ENCODE measurements at regions not wholly inside any gene's neighbourhood (a gene's known extent, or its start where the extent isn't known, plus 50 kb on each side); places are given as distances from the start of the nearest gene placed in this dataset.

DNA sequence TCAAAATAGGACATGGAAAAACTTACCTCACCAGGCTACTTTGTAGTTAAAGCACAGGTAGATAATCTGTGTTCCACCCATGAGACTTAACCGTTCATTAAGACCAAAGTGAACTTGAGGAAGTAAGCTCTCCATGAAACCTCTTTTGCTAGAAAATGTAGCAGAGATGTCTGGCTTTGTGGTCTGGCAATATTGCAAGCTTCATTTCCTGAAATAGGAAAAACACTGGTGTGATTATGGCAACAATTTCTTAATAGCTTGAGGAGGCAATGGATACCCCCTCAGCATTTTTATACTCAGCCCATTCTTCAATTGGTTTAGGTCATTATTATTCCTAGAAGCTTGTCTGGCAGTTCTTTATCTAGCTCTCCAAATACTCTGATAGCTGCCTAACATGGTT is 957.3 kb downstream of the IGSF11 start:
- Histone ChIP-seq H3K9me3 (ENCODE audit: insufficient read depth, low read length, severe bottlenecking) (peaks cover 16% of the 10 kb centered on the region), H3K27me3 (ENCODE audit: insufficient read depth, low read length, poor library complexity) (no peaks in the 10 kb centered on the region), H3K4me2 (ENCODE audit: insufficient read depth, low read length) (no peak overlapping the region), H2AFZ (ENCODE audit: low read depth, low read length) (no peak overlapping the region), H3K4me1 (ENCODE audit: insufficient read depth, low read length) (peaks cover 3% of the 10 kb centered on the region), H3K79me2 (ENCODE audit: insufficient read depth, low read length) (no peaks in the 10 kb centered on the region), H3K36me3 (ENCODE audit: insufficient read depth, low read length) (no peaks in the 10 kb centered on the region), H3K9ac (ENCODE audit: low read depth, low read length) (no peak overlapping the region), H3K27ac (ENCODE audit: low read length) (no peak overlapping the region), H4K20me1 (ENCODE audit: insufficient read depth, low read length) (no peaks in the 10 kb centered on the region), H3K4me3 (ENCODE audit: low read depth in 1 of 2, low read length in 2 of 2) (no peak overlapping the region)
- TF ChIP-seq EZH2 (IDR thresholded peaks at IDR 0.05; ENCODE audit: borderline replicate concordance, low read depth, low read length, severe bottlenecking) = no peak
- TF ChIP-seq, protein P1, sequence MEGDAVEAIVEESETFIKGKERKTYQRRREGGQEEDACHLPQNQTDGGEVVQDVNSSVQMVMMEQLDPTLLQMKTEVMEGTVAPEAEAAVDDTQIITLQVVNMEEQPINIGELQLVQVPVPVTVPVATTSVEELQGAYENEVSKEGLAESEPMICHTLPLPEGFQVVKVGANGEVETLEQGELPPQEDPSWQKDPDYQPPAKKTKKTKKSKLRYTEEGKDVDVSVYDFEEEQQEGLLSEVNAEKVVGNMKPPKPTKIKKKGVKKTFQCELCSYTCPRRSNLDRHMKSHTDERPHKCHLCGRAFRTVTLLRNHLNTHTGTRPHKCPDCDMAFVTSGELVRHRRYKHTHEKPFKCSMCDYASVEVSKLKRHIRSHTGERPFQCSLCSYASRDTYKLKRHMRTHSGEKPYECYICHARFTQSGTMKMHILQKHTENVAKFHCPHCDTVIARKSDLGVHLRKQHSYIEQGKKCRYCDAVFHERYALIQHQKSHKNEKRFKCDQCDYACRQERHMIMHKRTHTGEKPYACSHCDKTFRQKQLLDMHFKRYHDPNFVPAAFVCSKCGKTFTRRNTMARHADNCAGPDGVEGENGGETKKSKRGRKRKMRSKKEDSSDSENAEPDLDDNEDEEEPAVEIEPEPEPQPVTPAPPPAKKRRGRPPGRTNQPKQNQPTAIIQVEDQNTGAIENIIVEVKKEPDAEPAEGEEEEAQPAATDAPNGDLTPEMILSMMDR (IDR thresholded peaks at IDR 0.05; ENCODE audit: borderline replicate concordance, extremely low read depth, low read length, poor library complexity, severe bottlenecking) = no peak
- DNase-seq = no peak
- 0 out of 3 replicates have a peak, but pooled peaks have one; percentile 31 for ATAC-seq (ENCODE audit: insufficient read depth, low read depth)

DNA sequence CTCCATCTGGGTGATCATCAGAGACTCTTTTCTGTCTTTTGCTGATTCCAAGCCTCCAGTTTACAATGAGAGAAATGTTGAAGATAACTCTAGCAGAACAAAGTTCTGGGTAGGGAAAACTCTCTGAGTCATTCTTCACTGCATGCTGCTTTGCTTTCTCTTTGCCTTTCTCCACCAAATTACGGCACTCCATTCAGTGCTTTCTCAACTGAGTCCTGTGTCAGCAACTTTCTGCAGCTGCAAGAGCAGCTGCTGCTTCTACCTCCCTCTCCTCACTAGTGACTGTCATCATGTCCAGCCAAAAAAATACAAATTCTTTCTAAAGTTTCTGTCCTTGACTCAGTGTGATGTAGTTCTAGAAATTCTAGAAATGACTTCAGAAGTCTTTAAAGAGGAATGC is 953.8 kb downstream of the IGSF11 start:
- H3K9ac ChIP-seq (ENCODE audit: low read depth, low read length) = no peak overlapping the region
- H3K4me1 ChIP-seq (ENCODE audit: insufficient read depth, low read length) = peaks cover 3% of the 10 kb centered on the region
- no peak overlapping the region for H3K27ac ChIP-seq (ENCODE audit: low read length)
- no peak overlapping the region; a peak in 1 of 4 replicates for H3K4me3 ChIP-seq (ENCODE audit: low read depth in 1 of 2, low read length in 2 of 2)
- peak; percentile 82 for ATAC-seq (ENCODE audit: insufficient read depth, low read depth)
- H3K27me3 ChIP-seq (ENCODE audit: insufficient read depth, low read length, poor library complexity) = no peaks in the 10 kb centered on the region
- no peaks in the 10 kb centered on the region for H4K20me1 ChIP-seq (ENCODE audit: insufficient read depth, low read length)
- no peaks in the 10 kb centered on the region for H3K9me3 ChIP-seq (ENCODE audit: insufficient read depth, low read length, severe bottlenecking)
- peak overlapping the region; percentile 74 for H2AFZ ChIP-seq (ENCODE audit: low read depth, low read length)
- TF ChIP-seq, protein P1 (IDR thresholded peaks at IDR 0.05; ENCODE audit: borderline replicate concordance, extremely low read depth, low read length, poor library complexity, severe bottlenecking) = no peak
- no peak for TF ChIP-seq EZH2 (IDR thresholded peaks at IDR 0.05; ENCODE audit: borderline replicate concordance, low read depth, low read length, severe bottlenecking)
- no peaks in the 10 kb centered on the region for H3K79me2 ChIP-seq (ENCODE audit: insufficient read depth, low read length)
- DNase-seq = no peak
- no peaks in the 10 kb centered on the region for H3K36me3 ChIP-seq (ENCODE audit: insufficient read depth, low read length)
- H3K4me2 ChIP-seq (ENCODE audit: insufficient read depth, low read length) = peak overlapping the region; percentile 40

DNA sequence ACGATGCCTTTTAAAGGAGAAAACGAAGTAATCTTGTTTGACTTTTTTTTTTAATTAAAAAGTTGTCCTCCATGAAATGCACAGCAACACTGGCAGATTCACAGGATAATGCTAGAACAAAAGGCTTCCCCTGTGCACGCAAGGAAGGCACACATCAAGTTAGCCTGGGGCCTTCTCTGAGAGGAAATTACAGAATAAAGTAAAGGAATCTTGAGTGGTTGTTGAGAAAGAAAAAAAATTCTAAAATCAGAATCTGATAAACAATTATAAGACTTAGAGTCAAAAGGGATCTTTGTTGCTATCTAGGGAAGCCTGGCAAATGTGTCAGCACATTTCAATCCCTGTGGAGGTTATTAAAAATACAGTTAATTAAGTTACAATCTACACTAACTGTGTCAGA is 946.0 kb downstream of the IGSF11 start:
- H2AFZ ChIP-seq (ENCODE audit: low read depth, low read length) = no peak overlapping the region
- TF ChIP-seq, protein P1 (IDR thresholded peaks at IDR 0.05; ENCODE audit: borderline replicate concordance, extremely low read depth, low read length, poor library complexity, severe bottlenecking) = no peak
- no peak for TF ChIP-seq EZH2 (IDR thresholded peaks at IDR 0.05; ENCODE audit: borderline replicate concordance, low read depth, low read length, severe bottlenecking)
- peaks cover 20% of the 10 kb centered on the region for H3K9me3 ChIP-seq (ENCODE audit: insufficient read depth, low read length, severe bottlenecking)
- no peaks in the 10 kb centered on the region for H3K79me2 ChIP-seq (ENCODE audit: insufficient read depth, low read length)
- no peak overlapping the region for H3K4me3 ChIP-seq (ENCODE audit: low read depth in 1 of 2, low read length in 2 of 2)
- H3K27me3 ChIP-seq (ENCODE audit: insufficient read depth, low read length, poor library complexity) = no peaks in the 10 kb centered on the region
- no peaks in the 10 kb centered on the region for H3K36me3 ChIP-seq (ENCODE audit: insufficient read depth, low read length)
- no peak overlapping the region for H3K27ac ChIP-seq (ENCODE audit: low read length)
- no peak for DNase-seq
- no peaks in the 10 kb centered on the region for H3K4me1 ChIP-seq (ENCODE audit: insufficient read depth, low read length)
- ATAC-seq (ENCODE audit: insufficient read depth, low read depth) = no peak
- H4K20me1 ChIP-seq (ENCODE audit: insufficient read depth, low read length) = no peaks in the 10 kb centered on the region
- H3K9ac ChIP-seq (ENCODE audit: low read depth, low read length) = no peak overlapping the region
- no peak overlapping the region for H3K4me2 ChIP-seq (ENCODE audit: insufficient read depth, low read length)

DNA sequence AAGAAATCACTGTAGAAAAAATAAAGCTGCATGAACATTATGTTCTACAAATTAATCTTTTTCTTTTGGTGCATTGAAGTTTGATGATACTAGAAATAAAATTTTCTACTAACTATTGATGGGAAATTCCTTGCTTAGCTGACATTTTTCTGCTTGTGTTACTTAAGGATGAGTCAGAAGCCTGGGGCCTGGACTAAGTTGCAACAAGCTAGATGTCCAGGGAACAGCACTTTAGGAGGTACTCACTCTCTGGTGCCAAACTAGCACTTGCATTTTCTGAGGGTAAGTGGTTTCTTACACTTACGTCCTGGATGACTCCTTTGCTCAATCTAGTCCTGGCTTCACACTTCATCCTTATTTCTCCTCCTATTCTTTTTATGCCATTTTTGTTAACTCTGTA is 945.1 kb downstream of the IGSF11 start:
- Histone ChIP-seq H3K4me1 (ENCODE audit: insufficient read depth, low read length) (no peaks in the 10 kb centered on the region), H3K79me2 (ENCODE audit: insufficient read depth, low read length) (no peaks in the 10 kb centered on the region), H3K4me3 (ENCODE audit: low read depth in 1 of 2, low read length in 2 of 2) (no peak overlapping the region), H3K27me3 (ENCODE audit: insufficient read depth, low read length, poor library complexity) (no peaks in the 10 kb centered on the region), H3K36me3 (ENCODE audit: insufficient read depth, low read length) (no peaks in the 10 kb centered on the region), H3K9ac (ENCODE audit: low read depth, low read length) (no peak overlapping the region), H3K27ac (ENCODE audit: low read length) (no peak overlapping the region), H4K20me1 (ENCODE audit: insufficient read depth, low read length) (no peaks in the 10 kb centered on the region), H3K4me2 (ENCODE audit: insufficient read depth, low read length) (no peak overlapping the region), H2AFZ (ENCODE audit: low read depth, low read length) (no peak overlapping the region), H3K9me3 (ENCODE audit: insufficient read depth, low read length, severe bottlenecking) (peaks cover 27% of the 10 kb centered on the region)
- DNase-seq (no peak), ATAC-seq (ENCODE audit: insufficient read depth, low read depth) (no peak)
- TF ChIP-seq, protein P1 (IDR thresholded peaks at IDR 0.05; ENCODE audit: borderline replicate concordance, extremely low read depth, low read length, poor library complexity, severe bottlenecking) = no peak
- no peak for TF ChIP-seq EZH2 (IDR thresholded peaks at IDR 0.05; ENCODE audit: borderline replicate concordance, low read depth, low read length, severe bottlenecking)
